ENCODE measurements at regions not wholly inside any gene's neighbourhood (a gene's known extent, or its start where the extent isn't known, plus 50 kb on each side); places are given as distances from the start of the nearest gene placed in this dataset.
"Not testable (repeated sequence)": the region's sequence is repeated elsewhere in the genome, so short reads cannot be mapped to it uniquely, and the experiment has no call there.

DNA sequence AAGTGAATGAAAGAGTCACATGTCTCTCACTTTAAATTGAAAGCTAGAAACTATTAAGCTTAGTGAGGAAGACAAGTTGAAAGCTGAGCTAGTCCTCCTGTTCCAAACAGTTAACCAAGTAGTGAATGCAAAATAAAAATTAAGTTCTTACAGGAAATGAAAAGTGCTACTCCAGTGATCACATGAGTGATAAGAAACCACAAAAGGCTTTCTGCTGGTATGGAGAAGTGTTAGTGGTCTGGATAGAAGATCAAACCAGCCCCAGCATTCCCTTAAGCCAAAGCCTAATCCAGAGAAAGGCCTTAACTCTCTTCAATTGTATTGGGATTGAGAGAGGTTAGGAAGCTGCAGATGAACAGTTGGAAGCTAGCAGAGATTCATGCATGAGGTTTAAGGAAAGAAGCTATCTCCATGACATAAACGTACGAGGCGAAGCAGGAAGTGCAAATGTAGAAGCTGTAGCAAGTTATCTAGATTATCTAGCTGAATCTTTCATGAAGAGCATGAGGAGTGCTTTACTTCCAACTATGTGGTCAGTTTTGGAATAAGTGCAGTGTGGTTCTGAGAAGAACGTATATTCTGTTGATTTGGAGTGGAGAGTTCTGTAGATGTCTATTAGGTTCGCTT, 261.6 kb downstream of the MDFIC start:
- DNase-seq: no peak

DNA sequence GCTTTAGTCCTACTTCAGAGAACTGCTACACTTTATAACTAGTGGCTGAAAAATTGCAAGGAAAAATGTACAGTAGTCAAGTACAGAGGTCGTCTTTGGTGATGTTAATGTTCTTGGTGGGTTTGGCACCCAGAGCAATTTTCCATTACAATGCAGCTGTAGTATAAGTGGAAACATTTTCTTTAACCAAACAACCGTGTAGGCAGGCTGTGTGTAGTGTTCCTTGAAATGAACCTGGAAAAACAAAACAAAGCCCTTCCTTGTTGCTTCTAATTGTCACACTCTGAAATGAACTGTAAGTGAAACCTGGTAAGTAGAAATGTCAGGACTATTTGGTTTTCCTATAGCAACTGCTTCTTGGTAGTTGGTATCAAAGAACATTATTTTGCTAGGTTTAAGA, 256.9 kb downstream of the MDFIC start:
- no peak for DNase-seq

GRCh38 chr7:115177823-115178222, 255.9 kb downstream of the MDFIC start:
- no peak for DNase-seq

- DNase-seq: no peak
These were observed 255.2 kb downstream of the MDFIC start for GRCh38 chr7:115177103-115177502.

DNA sequence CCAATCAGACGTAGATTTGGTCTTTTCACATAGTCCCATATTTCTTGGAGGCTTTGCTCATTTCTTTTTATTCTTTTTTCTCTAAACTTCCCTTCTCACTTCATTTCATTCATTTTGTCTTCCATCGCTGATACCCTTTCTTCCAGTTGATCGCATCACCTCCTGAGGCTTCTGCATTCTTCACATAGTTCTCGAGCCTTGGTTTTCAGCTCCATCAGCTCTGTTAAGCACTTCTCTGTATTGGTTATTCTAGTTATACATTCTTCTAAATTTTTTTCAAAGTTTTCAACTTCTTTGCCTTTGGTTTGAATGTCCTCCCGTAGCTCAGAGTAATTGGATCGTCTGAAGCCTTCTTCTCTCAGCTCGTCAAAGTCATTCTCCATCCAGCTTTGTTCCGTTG, 250.5 kb downstream of the MDFIC start:
- DNase-seq: not testable (repeated sequence)

DNA sequence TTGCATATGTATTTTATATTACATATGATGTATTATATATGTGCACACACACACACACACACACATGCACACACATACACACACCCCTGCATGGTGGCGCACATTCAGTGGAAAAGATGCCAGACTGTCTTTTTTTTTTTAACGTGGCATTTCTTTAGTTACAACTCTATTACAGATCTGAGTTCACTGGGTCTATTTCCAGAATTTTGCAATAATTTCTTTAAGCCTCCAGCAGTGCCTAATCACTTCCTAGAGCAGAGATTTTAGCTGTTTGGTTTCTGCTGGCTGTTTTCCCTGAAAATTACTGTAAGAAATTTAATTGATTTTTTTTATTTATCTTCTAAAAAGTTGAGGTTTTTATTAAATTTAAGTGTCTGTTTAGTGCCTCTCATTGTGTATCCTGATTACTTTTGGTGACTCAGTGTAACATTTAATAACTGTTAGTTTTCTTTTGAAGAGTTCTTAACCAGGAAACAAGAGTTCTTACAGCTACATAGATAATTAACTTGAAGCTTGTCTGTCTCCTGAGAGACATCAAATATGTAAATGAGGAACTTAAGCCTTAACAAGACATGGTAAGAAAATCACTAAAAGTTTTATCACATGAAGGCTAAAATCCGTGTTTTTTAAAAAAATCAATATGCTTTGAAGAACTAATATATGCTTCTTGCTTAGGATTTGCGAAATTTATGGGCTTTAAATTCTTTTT, 232.0 kb downstream of the MDFIC start:
- DNase-seq: no peak

GRCh38 chr7:115153176-115153575, 231.3 kb downstream of the MDFIC start:
- no peak for DNase-seq

DNA sequence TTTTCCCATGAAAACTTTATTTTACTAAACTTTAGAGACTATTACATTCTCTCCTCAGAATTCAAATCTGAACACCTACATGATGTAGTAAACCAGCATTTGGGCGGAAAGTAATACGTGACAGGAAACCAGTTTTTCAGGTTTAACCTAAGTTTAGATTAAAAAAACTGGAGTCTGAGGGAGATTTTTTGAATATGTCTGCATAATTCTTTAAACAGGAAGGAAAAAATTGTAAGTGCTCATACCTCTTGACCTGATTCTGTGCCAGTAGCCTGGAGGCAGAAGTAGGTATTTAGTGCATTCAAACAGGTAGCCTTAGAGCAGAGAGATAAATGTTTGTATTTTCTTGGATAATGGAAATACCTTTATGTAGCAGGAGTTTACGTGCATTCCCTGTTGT, 224.3 kb downstream of the MDFIC start:
- no peak for DNase-seq

- DNase-seq: peak; percentile 1
These were observed 223.6 kb downstream of the MDFIC start for GRCh38 chr7:115145512-115145911.

DNA sequence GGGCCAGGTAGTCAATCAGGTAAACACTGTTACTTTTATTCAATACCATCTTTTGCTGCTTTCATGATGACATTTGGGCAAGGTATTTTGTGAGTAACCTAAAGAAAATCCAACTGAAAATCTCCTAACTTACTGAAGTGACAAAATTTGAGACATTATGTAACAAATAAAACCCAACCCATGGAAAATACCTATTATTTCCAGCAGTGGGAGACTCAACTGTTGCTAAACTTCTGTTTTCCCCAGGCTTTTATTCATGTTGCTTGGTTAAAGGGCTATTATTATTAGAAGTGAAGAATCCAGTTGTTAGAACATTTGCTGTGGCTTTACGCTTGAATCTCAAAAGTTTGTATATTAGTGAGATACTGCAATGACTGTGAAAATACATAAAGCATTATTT, 215.9 kb downstream of the MDFIC start:
- DNase-seq: no peak

GRCh38 chr7:115136796-115137443, 215.0 kb downstream of the MDFIC start:
- DNase-seq: no peak

DNA sequence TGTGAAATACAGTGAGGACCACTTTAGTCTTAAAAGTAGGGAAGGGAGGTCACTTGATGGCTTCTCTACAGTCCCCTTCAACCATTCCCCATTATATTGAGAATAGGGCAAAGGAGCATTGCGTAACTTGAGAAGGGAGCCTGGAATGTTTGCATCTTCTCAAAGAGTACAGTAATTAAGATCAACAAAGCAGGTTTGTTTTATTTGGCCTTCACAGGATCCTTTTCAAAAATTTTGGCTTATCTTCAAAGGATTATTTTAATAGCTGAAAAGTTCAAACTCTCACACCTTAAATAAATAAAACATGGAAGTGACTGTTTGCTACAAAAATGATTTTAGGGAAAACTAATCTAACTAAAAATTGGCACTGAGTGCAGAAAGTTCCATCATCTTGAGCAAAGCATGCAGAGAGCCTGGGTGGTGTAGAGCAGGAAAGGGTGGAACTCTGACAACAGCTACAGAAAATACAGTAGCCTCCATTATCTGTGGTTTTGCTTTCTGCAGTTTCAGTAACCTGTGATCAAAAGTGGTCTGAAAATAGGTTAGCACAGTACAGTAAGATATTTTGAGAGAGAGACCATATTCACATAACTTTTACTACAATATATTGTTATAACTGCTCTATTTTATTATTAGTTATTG, 214.0 kb downstream of the MDFIC start:
- no peak for DNase-seq

- DNase-seq: no peak
These were observed 213.3 kb downstream of the MDFIC start for GRCh38 chr7:115135146-115135545.

- DNase-seq: no peak
These were observed 211.4 kb downstream of the MDFIC start for GRCh38 chr7:115133248-115133647.

DNA sequence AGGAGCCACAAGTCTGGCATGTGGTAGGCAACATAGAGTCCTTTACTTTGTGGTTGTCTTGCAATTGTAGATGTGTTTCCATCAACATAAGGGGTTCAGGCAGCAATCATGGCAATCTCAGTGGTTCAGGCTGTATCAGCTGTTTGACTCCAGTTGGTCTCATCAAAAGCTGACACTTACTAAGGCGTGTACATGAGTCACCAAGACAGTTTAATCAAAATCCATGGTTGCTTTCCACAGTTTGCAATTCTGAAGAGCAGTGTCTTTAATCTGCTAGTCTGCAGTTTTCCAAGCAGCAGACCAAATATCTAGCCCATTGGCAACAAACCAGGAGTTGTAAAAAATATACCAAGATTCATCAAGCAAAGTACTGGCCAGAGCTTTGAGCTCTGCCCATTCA, 210.2 kb downstream of the MDFIC start:
- DNase-seq: no peak

DNA sequence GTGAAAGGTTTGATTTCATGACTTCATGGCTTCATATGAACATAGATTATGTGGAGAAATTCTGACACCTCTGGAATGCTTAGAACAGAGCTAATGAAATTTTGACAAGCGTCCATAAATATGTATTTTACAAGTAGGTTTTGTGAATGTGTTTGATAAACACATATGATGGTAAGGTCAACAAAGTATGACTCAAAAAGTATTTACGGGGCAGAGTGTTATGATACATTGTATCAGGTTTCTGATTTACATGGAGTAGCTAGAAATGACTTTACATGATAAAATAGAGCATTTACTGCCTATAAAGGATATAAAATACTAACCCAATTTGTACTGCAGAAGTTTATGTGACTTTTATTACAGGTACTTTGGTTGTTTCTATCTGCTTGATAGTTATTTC, 206.3 kb downstream of the MDFIC start:
- DNase-seq: no peak

- no peak for DNase-seq
These were observed 205.6 kb downstream of the MDFIC start for GRCh38 chr7:115127399-115128021.

GRCh38 chr7:115125750-115126149, 203.9 kb downstream of the MDFIC start:
- DNase-seq: no peak

GRCh38 chr7:115125312-115125711, 203.4 kb downstream of the MDFIC start:
- DNase-seq: no peak

DNA sequence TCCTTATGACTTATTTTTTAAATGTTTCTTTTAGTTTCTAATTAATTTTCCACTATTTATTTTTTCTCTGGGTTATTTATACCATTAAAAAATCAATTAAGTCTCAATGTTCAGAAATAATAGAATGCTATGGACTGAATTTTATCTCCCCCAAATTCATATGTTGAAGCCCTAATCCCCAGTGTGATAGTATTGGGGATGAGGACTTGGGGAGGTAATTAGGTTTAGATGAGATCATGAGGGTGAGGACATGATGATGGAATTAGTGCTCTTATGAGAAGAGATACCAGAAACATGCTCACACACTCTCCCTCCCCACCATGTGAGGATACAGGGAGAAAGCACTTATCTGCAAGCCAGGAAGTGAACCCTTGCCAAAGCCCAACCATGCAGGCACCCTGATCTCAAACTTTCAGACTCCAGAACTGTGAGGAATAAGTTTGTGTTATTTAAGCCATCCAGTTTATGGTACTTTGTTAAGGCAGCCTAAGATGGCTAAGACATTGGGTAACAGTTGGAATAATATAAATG, 202.6 kb downstream of the MDFIC start:
- DNase-seq: no peak

- DNase-seq: no peak
These were observed 201.5 kb downstream of the MDFIC start for GRCh38 chr7:115123441-115123840.

DNA sequence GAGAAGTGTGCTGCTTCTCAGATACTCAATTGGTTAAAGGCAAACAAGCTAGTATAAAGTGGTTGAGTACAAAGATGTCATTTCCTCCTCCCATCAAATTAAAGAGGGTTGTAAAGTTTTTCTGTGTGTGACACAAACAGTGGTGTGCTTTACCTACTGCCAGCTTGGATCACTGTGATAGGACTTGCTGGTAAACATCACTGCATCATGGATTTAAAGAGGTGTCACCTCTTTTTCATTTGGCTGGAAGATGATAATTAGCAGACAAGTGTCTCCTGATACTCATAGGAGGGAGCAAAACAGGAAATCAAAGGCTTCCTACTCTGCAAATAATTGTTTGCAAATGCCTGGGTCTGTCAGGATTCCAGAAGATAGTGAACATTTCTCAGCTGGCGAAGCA, 200.5 kb downstream of the MDFIC start:
- DNase-seq: no peak

- no peak for DNase-seq
These were observed 195.9 kb downstream of the MDFIC start for GRCh38 chr7:115117748-115118147.

Measured in amniotic stem cell (primary cell).